Smooth muscle cell of the brain vasculature (primary cell): ENCODE measurements at regions not wholly inside any gene's neighbourhood (a gene's known extent, or its start where the extent isn't known, plus 50 kb on each side); places are given as distances from the start of the nearest gene placed in this dataset.
A peak's percentile ranks its signal among the peaks of the same experiment; 100 is the strongest.

ENCODE experiments used
- DNase-seq: peaks from one replicate; pipeline ENCODE4 v3.0.0-alpha.2; 2012; ENCODE audit warnings: low read depth, low spot score

GRCh38 chr1:79326875-79327274 is 320.3 kb upstream of the ADGRL4 start:
- no peak for DNase-seq

- no peak for DNase-seq
Observed at GRCh38 chr1:79325705-79326104, 319.2 kb upstream of the ADGRL4 start.

- DNase-seq: no peak
Observed at GRCh38 chr1:79325126-79325525, 318.6 kb upstream of the ADGRL4 start.

GRCh38 chr1:79323239-79324025 is 316.9 kb upstream of the ADGRL4 start:
- DNase-seq: peak; percentile 60

- no peak for DNase-seq
Observed at GRCh38 chr1:79322511-79323027, 316.0 kb upstream of the ADGRL4 start.

GRCh38 chr1:79312438-79312837 is 305.9 kb upstream of the ADGRL4 start:
- DNase-seq: no peak

- DNase-seq: no peak
Observed at GRCh38 chr1:79310609-79311008, 304.1 kb upstream of the ADGRL4 start.

GRCh38 chr1:79304131-79304530 is 297.6 kb upstream of the ADGRL4 start:
- DNase-seq: no peak

- DNase-seq: no peak
Observed at GRCh38 chr1:79303040-79303439, 296.5 kb upstream of the ADGRL4 start.

- DNase-seq: no peak
Observed at GRCh38 chr1:79302380-79302930, 295.9 kb upstream of the ADGRL4 start.

- no peak for DNase-seq
Observed at GRCh38 chr1:79295967-79296366, 289.4 kb upstream of the ADGRL4 start.

- no peak for DNase-seq
Observed at GRCh38 chr1:79293611-79294010, 287.1 kb upstream of the ADGRL4 start.

- DNase-seq: peak; percentile 57
Observed at GRCh38 chr1:79290927-79291474, 284.5 kb upstream of the ADGRL4 start.

GRCh38 chr1:79287982-79288381 is 281.5 kb upstream of the ADGRL4 start:
- no peak for DNase-seq

GRCh38 chr1:79285667-79286066 is 279.1 kb upstream of the ADGRL4 start:
- DNase-seq: no peak

- DNase-seq: no peak
Observed at GRCh38 chr1:79283451-79283850, 276.9 kb upstream of the ADGRL4 start.

- no peak for DNase-seq
Observed at GRCh38 chr1:79281442-79281841, 274.9 kb upstream of the ADGRL4 start.

- no peak for DNase-seq
Observed at GRCh38 chr1:79271759-79272158, 265.2 kb upstream of the ADGRL4 start.

- no peak for DNase-seq
Observed at GRCh38 chr1:79264975-79265818, 258.7 kb upstream of the ADGRL4 start.

- no peak for DNase-seq
Observed at GRCh38 chr1:79264285-79264684, 257.8 kb upstream of the ADGRL4 start.

- DNase-seq: peak; percentile 31
Observed at GRCh38 chr1:79262745-79263258, 256.3 kb upstream of the ADGRL4 start.
